HEK293T (cell line): ENCODE measurements at regions not wholly inside any gene's neighbourhood (a gene's known extent, or its start where the extent isn't known, plus 50 kb on each side); places are given as distances from the start of the nearest gene placed in this dataset.

Source experiments
- BHLHE40 ChIP-seq: fragments of 450-650 bp; IDR thresholded peaks from 2 replicates; pipeline ENCODE4 v1.6.1; 2016; ENCODE audit warnings: mild to moderate bottlenecking, moderate library complexity, borderline replicate concordance
- FOXA1 ChIP-seq: fragments of 450-650 bp; IDR thresholded peaks from 2 replicates; pipeline ENCODE4 v1.6.1; 2016; ENCODE audit warnings: mild to moderate bottlenecking
- L3MBTL2 ChIP-seq: fragments of 450-650 bp; conservative IDR thresholded peaks from 2 replicates; pipeline ENCODE4 v1.6.1; 2016; ENCODE audit warnings: mild to moderate bottlenecking
- PKNOX1 ChIP-seq: fragments of 450-650 bp; IDR thresholded peaks from 2 replicates; pipeline ENCODE4 v1.6.1; 2016

- TF ChIP-seq L3MBTL2 (no peak), BHLHE40 (no peak), FOXA1 (no peak), PKNOX1 (no peak)
These were observed 192.9 kb upstream of the CCNH start for GRCh38 chr5:87605663-87606062.
